ENCODE measurements at regions not wholly inside any gene's neighbourhood (a gene's known extent, or its start where the extent isn't known, plus 50 kb on each side); places are given as distances from the start of the nearest gene placed in this dataset.

- Mint-ChIP-seq H3K4me1 (ENCODE audit: low read depth) (no peaks in the 10 kb centered on the region), H3K36me3 (ENCODE audit: low read depth) (no peaks in the 10 kb centered on the region), H3K27me3 (ENCODE audit: low read depth) (no peaks in the 10 kb centered on the region), H3K9me3 (ENCODE audit: low read depth) (peaks cover 5% of the 10 kb centered on the region), H3K27ac (ENCODE audit: unreplicated experiment) (no peak overlapping the region), H3K4me3 (ENCODE audit: unreplicated experiment) (no peak overlapping the region)
- no peak for DNase-seq (ENCODE audit: low spot score)
- TF ChIP-seq CTCF (IDR thresholded peaks at IDR 0.05): no peak
Observed at GRCh38 chr2:153391131-153391530, 87.4 kb downstream of the RPRM start.

- Mint-ChIP-seq H3K27ac (ENCODE audit: unreplicated experiment) (no peak overlapping the region), H3K4me3 (ENCODE audit: unreplicated experiment) (no peak overlapping the region), H3K4me1 (ENCODE audit: low read depth) (no peaks in the 10 kb centered on the region), H3K9me3 (ENCODE audit: low read depth) (peaks cover 4% of the 10 kb centered on the region), H3K36me3 (ENCODE audit: low read depth) (no peaks in the 10 kb centered on the region), H3K27me3 (ENCODE audit: low read depth) (no peaks in the 10 kb centered on the region)
- DNase-seq (ENCODE audit: low spot score): no peak
- TF ChIP-seq CTCF (IDR thresholded peaks at IDR 0.05): no peak
Observed at GRCh38 chr2:153388246-153388645, 90.3 kb downstream of the RPRM start.

- peaks cover 7% of the 10 kb centered on the region for H3K9me3 Mint-ChIP-seq (ENCODE audit: low read depth)
- no peak for DNase-seq (ENCODE audit: low spot score)
- H3K4me1 Mint-ChIP-seq (ENCODE audit: low read depth): no peaks in the 10 kb centered on the region
- no peaks in the 10 kb centered on the region for H3K27me3 Mint-ChIP-seq (ENCODE audit: low read depth)
- H3K4me3 Mint-ChIP-seq (ENCODE audit: unreplicated experiment): no peak overlapping the region
- no peak overlapping the region for H3K27ac Mint-ChIP-seq (ENCODE audit: unreplicated experiment)
- no peak for TF ChIP-seq CTCF (IDR thresholded peaks at IDR 0.05)
- no peaks in the 10 kb centered on the region for H3K36me3 Mint-ChIP-seq (ENCODE audit: low read depth)
Observed at GRCh38 chr2:153387203-153387602, 91.4 kb downstream of the RPRM start.

GRCh38 chr2:153386481-153386897, 92.1 kb downstream of the RPRM start:
- H3K9me3 Mint-ChIP-seq (ENCODE audit: low read depth): peaks cover 7% of the 10 kb centered on the region
- TF ChIP-seq CTCF (IDR thresholded peaks at IDR 0.05): no peak
- H3K36me3 Mint-ChIP-seq (ENCODE audit: low read depth): no peaks in the 10 kb centered on the region
- DNase-seq (ENCODE audit: low spot score): no peak
- H3K27me3 Mint-ChIP-seq (ENCODE audit: low read depth): no peaks in the 10 kb centered on the region
- H3K27ac Mint-ChIP-seq (ENCODE audit: unreplicated experiment): no peak overlapping the region
- H3K4me3 Mint-ChIP-seq (ENCODE audit: unreplicated experiment): no peak overlapping the region
- no peaks in the 10 kb centered on the region for H3K4me1 Mint-ChIP-seq (ENCODE audit: low read depth)

- no peak for TF ChIP-seq CTCF (IDR thresholded peaks at IDR 0.05)
- no peaks in the 10 kb centered on the region for H3K36me3 Mint-ChIP-seq (ENCODE audit: low read depth)
- no peaks in the 10 kb centered on the region for H3K4me1 Mint-ChIP-seq (ENCODE audit: low read depth)
- no peak overlapping the region for H3K27ac Mint-ChIP-seq (ENCODE audit: unreplicated experiment)
- H3K4me3 Mint-ChIP-seq (ENCODE audit: unreplicated experiment): no peak overlapping the region
- no peaks in the 10 kb centered on the region for H3K9me3 Mint-ChIP-seq (ENCODE audit: low read depth)
- no peaks in the 10 kb centered on the region for H3K27me3 Mint-ChIP-seq (ENCODE audit: low read depth)
- DNase-seq (ENCODE audit: low spot score): no peak
Observed at GRCh38 chr2:153373510-153374279, 104.9 kb downstream of the RPRM start.
